HAP-1 (cell line): ENCODE measurements at regions not wholly inside any gene's neighbourhood (a gene's known extent, or its start where the extent isn't known, plus 50 kb on each side); places are given as distances from the start of the nearest gene placed in this dataset.

Experiments
- DNase-seq, 2 experiments: peaks; one replicate each; pipeline ENCODE4 v3.0.0-alpha.2; 2016 to 2020; ENCODE audit warnings: low spot score in 2 of 2
- H3K27me3 ChIP-seq: fragments of 250-450 bp; sonication (Bioruptor Pico); 2 replicates; pipeline ENCODE4 v1.5.1; 2020; ENCODE audit warnings: low read depth, mild to moderate bottlenecking, moderate library complexity
- H3K36me3 ChIP-seq: fragments of 250-450 bp; sonication (Bioruptor Pico); replicated peaks from 2 replicates; pipeline ENCODE4 v1.5.1; 2020; ENCODE audit warnings: mild to moderate bottlenecking
- H3K4me1 ChIP-seq: fragments of 250-450 bp; sonication (Bioruptor Pico); 2 replicates; pipeline ENCODE4 v1.5.1; 2020; ENCODE audit warnings: mild to moderate bottlenecking
- H3K4me3 ChIP-seq: fragments of 250-450 bp; sonication (Bioruptor Pico); 2 replicates; pipeline ENCODE4 v1.5.1; 2020; ENCODE audit warnings: mild to moderate bottlenecking, moderate library complexity
- H3K9me3 ChIP-seq: fragments of 250-450 bp; sonication (Bioruptor Pico); 2 replicates; pipeline ENCODE4 v1.5.1; 2020; ENCODE audit warnings: mild to moderate bottlenecking, moderate library complexity
- in situ Hi-C: fragments of 300-500 bp; cut with MboI; formaldehyde crosslinking; loops from 3 replicates; pipeline ENCODE4 v1.14.3; 2020; ENCODE audit warnings: low sequenced_read_pairs, inconsistent platforms, mixed read lengths

DNA sequence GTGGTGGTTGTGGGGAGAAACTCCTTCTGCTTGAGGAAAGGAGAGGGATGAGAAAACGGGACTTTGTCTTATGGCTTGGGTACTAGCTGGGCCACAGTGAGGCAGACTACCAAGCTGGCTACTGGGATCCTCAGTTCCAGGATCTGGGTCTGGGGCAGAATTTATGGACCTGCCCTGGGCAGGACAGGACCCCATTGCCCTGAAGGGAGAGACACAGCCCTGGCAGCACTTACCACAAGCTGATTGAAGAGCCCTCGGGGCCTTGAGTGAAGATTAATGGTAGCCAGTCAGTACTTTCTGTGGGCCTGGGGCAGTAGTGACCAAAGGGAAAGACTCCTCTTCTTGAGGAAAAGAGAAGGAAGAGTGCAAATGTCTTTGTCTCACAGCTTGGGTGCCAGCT is 799.7 kb downstream of the SI start:
- no peak for DNase-seq
- Histone ChIP-seq H3K36me3 (no peaks in the 10 kb centered on the region), H3K9me3 (no peaks in the 10 kb centered on the region), H3K4me1 (no peaks in the 10 kb centered on the region; the same call in 1 of the 2 replicates), H3K27me3 (no peaks in the 10 kb centered on the region), H3K4me3 (no peak overlapping the region)
- in situ Hi-C loops, result no loop called here

DNA sequence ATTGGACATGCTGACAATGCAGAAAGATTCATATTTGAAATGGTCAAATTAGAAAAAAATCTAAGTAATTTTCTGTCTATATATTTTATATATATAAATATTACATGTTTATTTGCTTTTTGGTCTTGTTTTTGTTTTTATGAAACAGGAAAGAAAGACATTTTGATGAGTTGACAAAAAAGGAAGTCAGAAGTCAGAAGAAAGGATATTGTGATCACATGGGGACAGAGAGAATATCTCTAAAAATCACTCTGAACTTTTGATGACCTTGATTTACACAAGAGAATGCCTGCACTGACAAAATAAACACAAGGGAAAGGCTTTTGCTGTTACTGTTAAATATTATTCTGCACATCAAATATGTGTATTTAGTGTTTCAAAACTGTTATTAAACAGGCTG is 811.2 kb downstream of the SI start:
- in situ Hi-C loops, result no loop called here
- no peaks in the 10 kb centered on the region for H3K9me3 ChIP-seq
- H3K36me3 ChIP-seq, result no peaks in the 10 kb centered on the region
- H3K4me1 ChIP-seq, result no peaks in the 10 kb centered on the region
- no peak for DNase-seq
- no peaks in the 10 kb centered on the region for H3K27me3 ChIP-seq
- H3K4me3 ChIP-seq, result no peak overlapping the region

DNA sequence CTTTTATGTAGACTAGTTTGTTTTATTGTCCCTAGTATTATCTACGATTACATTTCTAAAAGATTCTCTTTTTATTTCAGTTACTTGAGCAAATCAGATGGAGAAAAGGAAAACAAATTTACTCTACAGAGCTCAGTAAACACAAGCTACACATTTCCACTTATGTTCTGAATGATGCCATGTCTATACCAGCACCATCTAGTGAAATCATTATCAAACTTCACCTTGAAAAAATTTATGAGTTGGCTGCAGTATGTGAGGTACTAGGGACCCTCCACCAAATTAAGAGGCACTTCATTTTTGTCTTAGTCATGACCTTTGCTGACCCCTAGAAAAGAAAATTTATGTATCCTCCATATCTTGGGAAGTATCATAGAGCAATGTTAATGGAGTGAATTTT is 827.4 kb downstream of the SI start:
- H3K4me1 ChIP-seq, result no peaks in the 10 kb centered on the region
- no peaks in the 10 kb centered on the region for H3K36me3 ChIP-seq
- H3K4me3 ChIP-seq, result no peak overlapping the region
- DNase-seq, result no peak
- in situ Hi-C loops, result no loop called here
- H3K27me3 ChIP-seq, result no peaks in the 10 kb centered on the region
- H3K9me3 ChIP-seq, result no peaks in the 10 kb centered on the region

DNA sequence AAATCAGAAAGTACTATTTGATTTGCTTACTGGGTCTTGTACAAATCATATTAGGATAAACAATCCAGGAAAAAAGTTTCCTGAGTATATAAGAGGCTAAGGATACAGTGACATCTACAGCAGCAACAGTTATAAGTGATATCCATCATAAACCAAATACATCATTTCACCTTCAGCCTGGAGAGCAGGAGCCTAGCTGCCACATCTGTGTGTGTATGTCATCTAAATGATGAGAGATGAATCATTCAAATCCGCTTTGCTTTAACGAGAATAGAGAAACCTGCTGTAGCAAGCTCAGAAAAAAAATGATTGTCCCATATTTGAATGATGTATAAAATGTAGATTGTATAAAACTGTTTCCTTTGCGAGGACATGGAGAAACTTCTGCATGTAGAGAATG is 841.4 kb downstream of the SI start:
- H3K27me3 ChIP-seq, result no peaks in the 10 kb centered on the region
- in situ Hi-C loops, result no loop called here
- no peaks in the 10 kb centered on the region for H3K9me3 ChIP-seq
- no peak overlapping the region for H3K4me3 ChIP-seq
- H3K36me3 ChIP-seq, result no peaks in the 10 kb centered on the region
- no peak for DNase-seq
- no peaks in the 10 kb centered on the region for H3K4me1 ChIP-seq

DNA sequence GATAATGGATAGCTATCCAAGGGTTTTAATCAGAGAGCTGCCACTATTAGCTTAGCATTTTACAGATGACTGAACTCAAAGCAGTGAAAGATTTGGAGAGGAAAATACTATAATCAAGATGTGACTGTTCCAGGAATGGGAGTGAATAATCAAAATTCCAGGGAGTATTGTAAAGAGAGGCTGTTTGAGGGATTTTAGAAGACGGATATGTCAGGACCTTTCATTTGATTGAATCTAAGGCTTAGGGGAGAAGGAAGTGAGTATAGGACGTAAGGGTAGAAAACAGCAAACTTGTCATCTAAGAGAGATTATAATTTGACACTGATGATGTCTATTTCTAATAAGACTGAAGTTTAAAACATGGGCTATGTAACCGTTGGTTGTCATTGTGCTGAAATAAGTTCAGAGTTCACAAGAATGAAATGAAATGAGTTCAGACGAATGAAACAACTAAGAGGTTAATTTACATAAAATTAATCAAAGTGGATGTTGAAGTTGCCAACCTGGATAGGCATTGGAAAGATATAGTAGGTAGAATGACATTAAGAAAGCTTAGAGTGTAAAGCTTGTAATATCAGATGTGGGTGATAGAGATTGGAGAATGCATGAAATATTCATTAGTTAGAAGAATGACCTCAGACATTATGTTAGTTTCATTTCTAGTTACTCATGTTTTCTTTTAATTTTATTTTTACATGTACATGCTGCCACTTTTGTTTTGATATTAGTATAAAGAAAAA is 842.8 kb downstream of the SI start:
- in situ Hi-C loops, result no loop called here
- DNase-seq, result no peak
- Histone ChIP-seq H3K36me3 (no peaks in the 10 kb centered on the region), H3K9me3 (no peaks in the 10 kb centered on the region), H3K27me3 (no peaks in the 10 kb centered on the region), H3K4me1 (no peaks in the 10 kb centered on the region), H3K4me3 (no peak overlapping the region)

DNA sequence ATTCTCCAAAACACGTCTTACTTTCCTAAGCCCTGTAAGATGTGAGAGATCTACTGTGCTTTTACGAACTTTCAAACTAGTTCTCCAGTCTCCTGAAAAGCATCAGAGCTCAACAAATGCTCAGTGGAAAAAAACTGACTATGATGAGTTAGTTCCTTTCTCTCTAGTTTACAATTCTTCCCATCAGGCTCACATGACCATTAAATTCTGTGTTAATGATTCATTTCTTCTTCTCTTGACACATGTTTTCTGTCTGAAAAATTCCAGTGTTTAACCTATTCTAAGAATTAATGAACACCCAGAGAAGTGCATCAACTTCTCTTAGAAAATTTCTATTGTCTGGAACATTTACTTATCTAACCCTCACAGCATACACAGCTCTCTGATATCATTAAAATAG is 844.3 kb downstream of the SI start:
- in situ Hi-C loops, result no loop called here

DNA sequence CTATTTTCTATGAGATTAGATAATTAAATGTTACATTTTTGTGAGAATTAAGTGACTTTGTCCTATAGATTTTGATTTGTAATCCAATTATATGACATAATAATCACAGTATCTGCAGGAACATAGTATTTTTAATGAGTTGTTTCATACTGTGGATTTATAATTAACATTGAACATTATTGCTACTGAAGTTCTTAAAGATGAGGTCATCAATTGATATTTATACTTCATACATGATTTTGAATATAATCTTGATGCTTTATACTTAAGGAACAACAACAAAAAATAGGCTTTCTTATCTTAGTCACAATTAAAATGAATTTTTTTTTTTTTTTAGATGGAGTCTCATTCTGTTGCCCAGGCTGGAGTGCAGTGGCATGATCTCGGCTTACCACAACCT is 846.6 kb downstream of the SI start:
- Histone ChIP-seq H3K4me1 (no peaks in the 10 kb centered on the region), H3K9me3 (no peaks in the 10 kb centered on the region), H3K4me3 (no peak overlapping the region), H3K36me3 (no peaks in the 10 kb centered on the region), H3K27me3 (no peaks in the 10 kb centered on the region)
- in situ Hi-C loops, result no loop called here
- no peak for DNase-seq

More for the DNA sequence above, 844.3 kb downstream of the SI start:
- Histone ChIP-seq H3K4me1 (no peaks in the 10 kb centered on the region), H3K27me3 (no peaks in the 10 kb centered on the region), H3K36me3 (no peaks in the 10 kb centered on the region), H3K9me3 (no peaks in the 10 kb centered on the region), H3K4me3 (no peak overlapping the region)
- no peak for DNase-seq

DNA sequence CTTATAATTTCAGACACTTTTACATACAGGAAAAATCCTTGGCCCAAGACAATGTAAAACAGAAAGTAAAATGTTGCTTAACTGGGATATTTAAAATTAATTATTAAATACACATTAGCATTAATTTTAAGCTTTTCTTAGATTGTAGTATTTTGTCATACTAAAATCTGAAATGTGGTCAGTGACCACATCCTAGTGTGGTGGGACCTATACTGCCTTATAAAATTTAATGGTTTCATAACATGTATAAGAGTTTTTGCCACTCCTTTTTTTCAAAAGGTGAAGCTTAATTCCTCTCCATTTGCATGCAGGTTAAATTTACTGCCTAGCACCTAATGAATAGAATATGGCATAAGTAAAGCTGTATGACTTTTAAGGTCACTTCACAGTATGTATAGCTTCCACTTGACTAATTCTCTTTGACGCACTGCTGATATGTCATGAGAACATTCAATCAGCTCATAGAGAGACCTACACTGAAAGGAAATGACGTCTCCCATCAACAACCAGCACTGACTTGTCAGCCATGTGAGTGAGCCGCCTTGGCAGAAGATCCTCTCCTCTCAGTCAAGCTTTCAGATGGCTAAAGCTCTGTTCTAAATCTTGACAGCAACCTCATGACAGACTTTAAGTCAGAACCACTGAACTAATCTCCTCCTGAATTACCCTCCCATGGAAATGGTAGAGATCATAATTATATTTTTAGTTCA is 847.8 kb downstream of the SI start:
- H3K36me3 ChIP-seq, result no peaks in the 10 kb centered on the region
- H3K27me3 ChIP-seq, result no peaks in the 10 kb centered on the region
- H3K4me1 ChIP-seq, result no peaks in the 10 kb centered on the region
- DNase-seq, result no peak
- in situ Hi-C loops, result no loop called here
- H3K4me3 ChIP-seq, result no peak overlapping the region
- H3K9me3 ChIP-seq, result no peaks in the 10 kb centered on the region

DNA sequence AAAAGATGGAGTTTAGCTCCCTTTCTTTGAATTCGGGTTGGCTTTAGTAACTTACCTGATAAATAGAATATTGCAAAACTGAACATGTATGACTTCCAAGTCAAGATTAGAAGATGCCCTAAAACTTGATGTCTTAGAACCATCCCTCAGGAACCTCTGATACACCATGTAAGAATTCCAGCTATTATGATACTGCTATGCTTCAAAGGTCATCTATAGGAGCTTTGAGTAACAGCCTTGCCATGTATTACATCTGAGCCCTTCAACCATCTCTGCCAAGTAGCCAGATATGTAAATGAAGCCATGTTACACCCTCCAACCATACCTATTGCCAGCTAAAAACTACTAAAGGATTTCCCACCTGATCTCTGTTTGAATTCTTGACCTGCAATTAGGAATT is 854.2 kb downstream of the SI start:
- DNase-seq, result no peak
- in situ Hi-C loops, result no loop called here
- Histone ChIP-seq H3K4me3 (no peak overlapping the region), H3K36me3 (no peaks in the 10 kb centered on the region), H3K27me3 (no peaks in the 10 kb centered on the region), H3K9me3 (no peaks in the 10 kb centered on the region), H3K4me1 (peaks cover 27% of the 10 kb centered on the region)

DNA sequence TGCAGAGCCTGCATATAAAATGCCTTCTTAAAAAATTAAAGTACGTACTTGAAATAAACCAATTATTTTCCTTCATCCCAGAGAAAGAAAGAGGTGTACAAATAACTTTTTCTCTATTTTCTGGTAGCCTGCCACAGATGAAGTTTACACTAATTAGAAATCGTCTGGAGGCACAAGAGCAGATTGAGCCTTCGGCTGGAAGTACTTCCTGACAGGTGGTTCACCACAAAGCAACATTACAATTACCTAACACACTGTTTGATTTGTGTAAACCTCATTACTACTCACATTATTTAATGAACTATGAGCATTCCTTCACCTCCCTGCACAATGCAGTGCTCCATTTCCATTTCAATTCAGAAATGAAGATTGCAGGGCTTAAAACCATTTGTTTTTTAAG is 856.1 kb downstream of the SI start:
- no peak overlapping the region for H3K4me3 ChIP-seq
- in situ Hi-C loops, result no loop called here
- DNase-seq, result peak; percentile 34 to 87
- H3K27me3 ChIP-seq, result no peaks in the 10 kb centered on the region
- no peaks in the 10 kb centered on the region for H3K9me3 ChIP-seq
- no peaks in the 10 kb centered on the region for H3K36me3 ChIP-seq
- peaks cover 27% of the 10 kb centered on the region for H3K4me1 ChIP-seq

DNA sequence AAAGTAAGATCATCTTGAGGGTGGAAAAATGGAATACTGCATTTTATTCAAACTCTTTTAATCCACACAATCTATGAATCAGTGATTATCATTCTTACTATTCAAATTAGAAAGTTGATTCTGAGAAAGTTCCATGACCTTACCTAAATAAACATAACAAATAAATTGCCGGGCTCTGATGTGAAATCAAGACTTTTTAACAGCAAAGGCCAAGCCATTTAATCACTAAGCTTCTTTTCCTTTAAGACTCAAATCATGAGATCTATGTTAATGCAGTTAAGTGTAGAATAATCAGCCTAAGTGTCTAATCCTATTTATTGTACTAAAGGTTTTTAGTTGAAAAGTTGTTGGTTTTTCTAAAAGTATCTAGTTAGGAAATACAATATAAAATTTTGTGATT is 857.0 kb downstream of the SI start:
- Histone ChIP-seq H3K36me3 (no peaks in the 10 kb centered on the region), H3K27me3 (no peaks in the 10 kb centered on the region), H3K4me1 (peaks cover 27% of the 10 kb centered on the region), H3K9me3 (no peaks in the 10 kb centered on the region), H3K4me3 (no peak overlapping the region)
- in situ Hi-C loops, result no loop called here
- peak in 1 of 2 experiments; percentile 86 for DNase-seq

DNA sequence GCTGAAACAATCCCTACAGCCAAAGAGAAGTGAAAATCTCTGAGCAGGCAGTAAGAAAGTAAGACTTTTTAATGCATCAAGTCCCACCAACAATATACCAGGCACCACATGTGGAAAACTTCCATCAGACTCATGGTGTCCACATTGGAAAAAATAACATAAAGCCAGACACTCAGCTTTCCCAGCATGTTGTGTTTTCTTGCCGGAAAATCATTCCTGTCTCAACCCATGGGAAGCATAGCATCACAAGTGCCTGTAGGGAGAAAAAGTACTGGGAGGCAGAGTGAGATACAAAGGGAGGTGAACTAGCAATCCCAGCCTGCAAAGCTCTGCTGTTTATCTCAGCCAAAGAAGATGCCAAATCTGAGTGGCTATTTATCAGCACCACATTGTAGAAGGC is 868.9 kb downstream of the SI start:
- H3K36me3 ChIP-seq, result no peaks in the 10 kb centered on the region
- no peaks in the 10 kb centered on the region for H3K9me3 ChIP-seq
- H3K4me3 ChIP-seq, result no peak overlapping the region
- no peaks in the 10 kb centered on the region for H3K4me1 ChIP-seq
- no peak for DNase-seq
- no peaks in the 10 kb centered on the region for H3K27me3 ChIP-seq
- in situ Hi-C loops, result no loop called here

DNA sequence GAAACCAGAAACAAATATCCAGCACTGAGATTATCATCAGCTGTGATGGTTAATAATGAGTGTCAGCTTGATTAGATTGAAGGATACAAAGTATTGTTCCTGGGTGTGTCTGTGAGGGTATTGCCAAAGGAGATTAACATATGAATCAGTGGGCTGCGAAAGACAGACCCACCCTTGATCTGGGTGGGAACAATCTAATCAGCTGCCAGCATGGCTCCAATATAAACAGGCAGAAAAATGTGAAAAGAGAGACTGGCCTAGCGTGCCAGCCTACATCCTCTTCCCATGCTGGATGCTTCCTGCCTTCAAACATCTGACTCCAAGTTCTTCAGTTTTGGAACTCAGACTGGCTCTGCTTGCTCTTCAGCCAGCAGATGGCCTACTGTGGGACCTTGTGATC is 869.5 kb downstream of the SI start:
- H3K9me3 ChIP-seq, result no peaks in the 10 kb centered on the region
- peak; percentile 19 to 26 for DNase-seq
- in situ Hi-C loops, result no loop called here

DNA sequence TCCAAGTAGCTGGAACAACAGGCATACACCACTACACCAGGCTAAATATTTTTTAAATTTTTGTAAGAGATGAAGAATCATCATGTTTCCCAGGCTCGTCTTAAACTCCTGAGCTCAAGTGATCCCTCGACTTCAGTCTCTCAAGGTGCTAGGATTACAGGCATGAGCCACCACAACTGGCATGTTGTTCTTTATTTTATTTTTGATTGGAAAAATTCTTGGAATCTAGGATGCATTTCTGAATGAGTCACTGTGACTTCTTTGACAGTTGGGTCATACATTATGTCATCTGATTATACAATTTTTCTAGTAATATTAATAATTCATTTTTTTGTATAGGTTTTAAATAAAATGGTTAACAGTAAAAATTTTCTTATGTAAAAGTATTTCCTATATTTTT is 870.2 kb downstream of the SI start:
- DNase-seq, result no peak
- Histone ChIP-seq H3K27me3 (no peaks in the 10 kb centered on the region), H3K4me1 (no peaks in the 10 kb centered on the region), H3K9me3 (no peaks in the 10 kb centered on the region), H3K36me3 (no peaks in the 10 kb centered on the region), H3K4me3 (no peak overlapping the region)
- in situ Hi-C loops, result no loop called here

More for the DNA sequence above, 869.5 kb downstream of the SI start:
- Histone ChIP-seq H3K27me3 (no peaks in the 10 kb centered on the region), H3K4me1 (no peaks in the 10 kb centered on the region), H3K36me3 (no peaks in the 10 kb centered on the region), H3K4me3 (no peak overlapping the region)
